IMR-90 (cell line): ENCODE measurements at regions not wholly inside any gene's neighbourhood (a gene's known extent, or its start where the extent isn't known, plus 50 kb on each side); places are given as distances from the start of the nearest gene placed in this dataset.

ENCODE experiments used
- ATAC-seq: fragments of 200-7000 bp; cut with Tn5 transposase; 2 replicates; pipeline ENCODE4 v1.9.1; 2020; ENCODE audit warnings: low read depth, mild to moderate bottlenecking, moderate library complexity
- BruUV-seq: library from RNA; stranded (reverse); fragments of 400-500 nt; replicated peaks from 2 replicates; lab custom pipeline; 2021; lab: Mats Ljungman, UMichigan
- CTCF ChIA-PET: fragments of 300-600 bp; formaldehyde crosslinking; extraction: SDS; loops from one replicate; lab custom pipeline; 2021; ENCODE audit warnings: antibody characterized with exemption; lab: Yijun Ruan, JAX
- POLR2A ChIA-PET: fragments of 300-600 bp; sonication (Branson Sonifier 250); formaldehyde crosslinking; loops from one replicate; lab custom pipeline; 2022; ENCODE audit warnings: antibody characterized with exemption; ENCODE audit not compliant: unreplicated experiment; lab: Charles Lee
- DNase-seq: peaks from one replicate; pipeline ENCODE4 v3.0.0; 2013
- H2AFZ ChIP-seq: replicated peaks from 2 replicates; pipeline ENCODE3; 2013; ENCODE audit warnings: low read length, mild to moderate bottlenecking; ENCODE audit not compliant: poor library complexity
- H2AK5ac ChIP-seq: 2 replicates; pipeline ENCODE4 v1.6.1; 2013; ENCODE audit warnings: low read depth, low read length, inconsistent platforms
- H2AK9ac ChIP-seq: replicated peaks from 2 replicates; pipeline ENCODE3; 2013; ENCODE audit warnings: mild to moderate bottlenecking, low read depth, low read length, moderate library complexity; ENCODE audit not compliant: poor library complexity
- H2BK120ac ChIP-seq: 2 replicates; pipeline ENCODE4 v1.6.1; 2013; ENCODE audit warnings: low read depth, low read length, inconsistent platforms
- H2BK15ac ChIP-seq: 3 replicates; pipeline ENCODE4 v1.6.1; 2013; ENCODE audit warnings: low read depth, low read length, inconsistent platforms
- H2BK20ac ChIP-seq: 2 replicates; pipeline ENCODE4 v1.6.1; 2013; ENCODE audit warnings: low read depth, mild to moderate bottlenecking, inconsistent platforms, low read length, moderate library complexity
- H2BK5ac ChIP-seq: 2 replicates; pipeline ENCODE4 v1.6.1; 2013; ENCODE audit warnings: mild to moderate bottlenecking, low read depth, low read length, inconsistent platforms; ENCODE audit not compliant: poor library complexity, severe bottlenecking
- H3K14ac ChIP-seq: replicated peaks from 2 replicates; pipeline ENCODE4 v1.6.1; 2013; ENCODE audit warnings: low read depth, low read length, inconsistent platforms
- H3K18ac ChIP-seq: 2 replicates; pipeline ENCODE4 v1.6.1; 2013; ENCODE audit warnings: low read depth, low read length, control low read depth
- H3K23ac ChIP-seq: 2 replicates; pipeline ENCODE4 v1.6.1; 2013; ENCODE audit warnings: low read depth, low read length, inconsistent platforms
- H3K27ac ChIP-seq: 2 replicates; pipeline ENCODE4 v1.5.1; 2013; ENCODE audit warnings: mild to moderate bottlenecking, control low read depth, low read length; ENCODE audit not compliant: insufficient read depth
- H3K27me3 ChIP-seq: 2 replicates; pipeline ENCODE4 v1.6.1; 2013; ENCODE audit warnings: low read length; ENCODE audit not compliant: control insufficient read depth, insufficient read depth
- H3K36me3 ChIP-seq: 2 replicates; pipeline ENCODE4 v1.6.1; 2013; ENCODE audit warnings: low read length, mixed read lengths; ENCODE audit not compliant: control insufficient read depth, insufficient read depth
- H3K4ac ChIP-seq: 2 replicates; pipeline ENCODE4 v1.6.1; 2013; ENCODE audit warnings: low read depth, low read length, inconsistent platforms
- H3K4me1 ChIP-seq: 2 replicates; pipeline ENCODE4 v1.6.1; 2013; ENCODE audit warnings: low read length, mixed read lengths; ENCODE audit not compliant: control insufficient read depth, insufficient read depth
- H3K4me2 ChIP-seq: 2 replicates; pipeline ENCODE4 v1.6.1; 2013; ENCODE audit warnings: low read depth, mild to moderate bottlenecking, control low read depth, low read length, moderate library complexity
- H3K4me3 ChIP-seq: 2 replicates; pipeline ENCODE4 v1.5.1; 2013; ENCODE audit warnings: low read depth, mild to moderate bottlenecking, control low read depth, low read length, moderate library complexity; ENCODE audit not compliant: insufficient read depth
- H3K56ac ChIP-seq: 2 replicates; pipeline ENCODE4 v1.6.1; 2013; ENCODE audit warnings: low read length, inconsistent platforms; ENCODE audit not compliant: insufficient read depth; ENCODE audit errors: extremely low read depth
- H3K79me1 ChIP-seq, 2 experiments: 2 replicates each; pipeline ENCODE4 v1.6.1; 2013; ENCODE audit warnings: low read length in 2 of 2, inconsistent platforms in 1 of 2, low read depth in 1 of 2
- H3K9ac ChIP-seq: 2 replicates; pipeline ENCODE4 v1.6.1; 2013; ENCODE audit warnings: low read depth, low read length, control low read depth
- H3K9me1 ChIP-seq: 2 replicates; pipeline ENCODE4 v1.6.1; 2013; ENCODE audit warnings: low read length, inconsistent platforms; ENCODE audit not compliant: insufficient read depth
- H3K9me3 ChIP-seq: 2 replicates; pipeline ENCODE4 v1.6.1; 2013; ENCODE audit warnings: low read length; ENCODE audit not compliant: control insufficient read depth, insufficient read depth
- H4K20me1 ChIP-seq: 2 replicates; pipeline ENCODE4 v1.6.1; 2013; ENCODE audit warnings: low read length, inconsistent platforms; ENCODE audit not compliant: insufficient read depth
- H4K5ac ChIP-seq: 2 replicates; pipeline ENCODE4 v1.6.1; 2013; ENCODE audit warnings: mild to moderate bottlenecking, low read depth, low read length, control low read depth
- H4K8ac ChIP-seq, 2 experiments: 2 replicates each; pipeline ENCODE4 v1.6.1; 2013; ENCODE audit warnings: low read depth in 2 of 2, low read length in 2 of 2, control low read depth in 1 of 2, inconsistent platforms in 1 of 2
- H4K91ac ChIP-seq: 2 replicates; pipeline ENCODE4 v1.6.1; 2013; ENCODE audit warnings: low read depth, low read length, inconsistent platforms; ENCODE audit not compliant: insufficient read depth
- ELK1 ChIP-seq: fragments of 150-350 bp; IDR thresholded peaks from 2 replicates; pipeline ENCODE4 v1.6.1; 2016; ENCODE audit warnings: low read depth, mild to moderate bottlenecking, low read length, moderate library complexity, borderline replicate concordance
- MAZ ChIP-seq: IDR thresholded peaks from 2 replicates; pipeline ENCODE4 v1.6.1; 2012; ENCODE audit warnings: low read depth, mild to moderate bottlenecking, low read length, improper control_type of control experiment, moderate library complexity, borderline replicate concordance
- POLR2A ChIP-seq: IDR thresholded peaks from 2 replicates; pipeline ENCODE4 v1.6.1; 2012; ENCODE audit warnings: mild to moderate bottlenecking, low read depth, low read length
- WGBS, 2 experiments: methylation state at CpG; one replicate each; pipeline versions ENCODE4 v1.1.5 to v1.1.7; 2013; ENCODE audit warnings: missing lambda C conversion rate in 2 of 2; ENCODE audit not compliant: insufficient read length in 1 of 2; ENCODE audit errors: extremely low coverage in 2 of 2; 5-methylcytosine and 5-hydroxymethylcytosine counted together
- dilution Hi-C: fragments of 300-500 bp; cut with HindIII; formaldehyde crosslinking; loops from one replicate; pipeline ENCODE4 v1.14.3; 2018; ENCODE audit warnings: low sequenced_read_pairs; ENCODE audit not compliant: unreplicated experiment
- in situ Hi-C: fragments of 300-500 bp; cut with MboI; formaldehyde crosslinking; loops from 3 replicates; pipeline ENCODE4 v1.14.3; 2019; ENCODE audit warnings: low sequenced_read_pairs, inconsistent platforms, mixed read lengths
- intact Hi-C: fragments of 100-400 bp; cut with micrococcal nuclease; formaldehyde crosslinking; loops from 2 replicates; pipeline ENCODE4 v1.10.0; 2022

- no peak overlapping the region for H4K5ac ChIP-seq
- no peaks in the 10 kb centered on the region for H3K9me3 ChIP-seq
- POLR2A ChIA-PET = no interaction called here
- no peak overlapping the region for H3K4ac ChIP-seq
- TF ChIP-seq MAZ (no peak), POLR2A (no peak), ELK1 (no peak)
- H3K9me1 ChIP-seq = no peaks in the 10 kb centered on the region
- no peak overlapping the region for H3K9ac ChIP-seq
- H3K23ac ChIP-seq = no peak overlapping the region
- in situ Hi-C loops (loop anchor here (10.0 kb wide), 1 partner anchor 493 kb away; no protein-coding TSS in a partner anchor), dilution Hi-C loops (no loop called here), intact Hi-C loops (no loop called here)
- H2AK9ac ChIP-seq = no peak overlapping the region
- H2AFZ ChIP-seq = no peak overlapping the region
- H3K56ac ChIP-seq = no peak overlapping the region
- H3K4me1 ChIP-seq = peaks cover 3% of the 10 kb centered on the region; the same call in 1 of the 2 replicates
- no peaks in the 10 kb centered on the region for H3K36me3 ChIP-seq
- H3K4me2 ChIP-seq = no peak overlapping the region
- no peaks in the 10 kb centered on the region for H3K79me1 ChIP-seq
- no peak overlapping the region for H2BK15ac ChIP-seq
- H3K4me3 ChIP-seq = no peak overlapping the region
- H2BK120ac ChIP-seq = no peak overlapping the region
- no peaks in the 10 kb centered on the region for H4K20me1 ChIP-seq
- no peaks in the 10 kb centered on the region for H3K27me3 ChIP-seq
- DNase-seq = no peak
- no peak overlapping the region for H3K27ac ChIP-seq
- no peak overlapping the region for H2BK20ac ChIP-seq
- H3K14ac ChIP-seq = no peak overlapping the region
- no CpG with 5 or more reads among the region's 4 CpGs for WGBS, 2 experiments
- no peak overlapping the region for H4K91ac ChIP-seq
- BruUV-seq = no TSS peak
- ATAC-seq = no peak
- no peak overlapping the region for H4K8ac ChIP-seq
- no peak overlapping the region for H2AK5ac ChIP-seq
- no peak overlapping the region for H2BK5ac ChIP-seq
- CTCF ChIA-PET = interaction anchor here (0.5 to 1.4 kb wide), 4 partner anchors 24 to 660 kb away, joined by 3 read pairs; no protein-coding TSS in a partner anchor
- H3K18ac ChIP-seq = peak overlapping the region; percentile 18; the same call in 1 of the 2 replicates
Observed at GRCh38 chr6:55937951-55938690, 62.7 kb upstream of the BMP5 start.
